GM21737 (cell line): ENCODE measurements at regions not wholly inside any gene's neighbourhood (a gene's known extent, or its start where the extent isn't known, plus 50 kb on each side); places are given as distances from the start of the nearest gene placed in this dataset.

Experiments
- ATAC-seq: cut with Tn5 transposase; IDR thresholded peaks from one replicate; pipeline ENCODE4 v1.9.1; 2021; ENCODE audit warnings: mild to moderate bottlenecking, moderate library complexity; ENCODE audit not compliant: unreplicated experiment

DNA sequence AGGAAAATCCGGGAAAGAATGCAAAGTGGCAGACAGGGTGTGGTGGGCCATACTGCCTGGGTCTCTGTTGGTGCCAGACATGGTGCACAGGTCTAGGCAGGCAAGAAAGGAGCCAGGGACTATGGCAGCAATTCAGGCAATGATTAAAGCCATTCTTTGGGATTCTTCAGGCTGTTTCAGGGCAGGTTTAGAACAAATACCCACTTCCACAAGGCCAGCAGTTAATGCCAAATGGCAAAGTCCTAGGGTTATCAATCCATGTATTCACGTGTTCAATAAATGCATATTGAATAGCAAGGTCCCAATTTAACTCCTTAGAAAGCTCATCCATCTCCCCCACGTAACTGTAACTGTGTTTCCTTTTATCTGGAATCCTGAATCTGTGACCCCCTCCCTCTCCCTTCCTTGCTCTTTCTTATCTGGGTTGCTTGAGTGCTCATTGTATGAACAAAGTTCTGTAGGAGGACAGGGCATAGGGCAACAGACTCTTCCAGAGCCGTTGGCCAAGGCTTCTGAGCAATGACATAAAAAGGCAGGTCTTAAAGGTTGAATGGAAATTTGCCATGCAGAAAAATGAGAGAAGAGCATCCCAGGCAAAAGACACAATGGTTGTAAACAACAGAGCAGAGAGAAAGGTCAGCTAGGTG is 146.8 kb upstream of the KLHL29 start:
- no peak for ATAC-seq

DNA sequence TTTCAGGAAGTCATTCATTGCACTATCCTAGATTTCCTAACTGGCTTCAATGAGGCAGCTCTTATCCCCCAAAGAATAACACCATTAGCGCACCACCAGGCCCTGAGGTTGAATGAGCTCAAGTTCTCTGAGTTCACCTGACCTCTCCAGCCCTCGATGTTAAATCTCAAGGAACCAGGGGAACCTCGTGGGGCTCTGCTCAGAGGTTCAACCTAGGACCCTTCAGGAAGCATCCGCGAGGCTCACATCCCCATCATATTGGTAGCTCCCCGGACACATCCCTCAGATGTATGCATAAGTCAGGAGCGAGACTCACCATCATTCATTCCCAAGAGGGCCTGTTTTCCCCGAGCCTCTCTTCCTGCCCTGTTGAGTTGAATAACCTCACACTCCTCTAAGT is 145.6 kb upstream of the KLHL29 start:
- ATAC-seq = no peak

DNA sequence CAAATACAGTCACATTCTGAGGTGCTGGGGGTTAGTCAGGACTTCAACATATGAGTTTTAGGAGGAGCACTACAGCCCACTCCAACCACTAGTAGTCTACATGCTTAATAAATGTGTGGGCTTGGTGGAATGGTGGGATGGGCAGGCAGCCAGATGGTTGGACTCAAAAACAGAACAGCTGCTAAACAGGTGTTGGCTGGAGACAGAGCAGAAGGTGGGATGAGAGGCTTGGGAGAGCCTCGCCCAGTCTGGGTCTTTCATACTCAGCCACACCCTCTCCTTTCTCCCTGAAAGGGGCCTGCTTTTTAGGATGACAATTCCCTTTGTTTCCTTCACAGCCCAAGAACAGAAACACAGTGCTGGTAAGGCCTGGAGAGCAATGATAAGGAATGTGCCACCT is 143.9 kb upstream of the KLHL29 start:
- ATAC-seq = no peak

GRCh38 chr2:23241611-23242245 is 143.3 kb upstream of the KLHL29 start:
- no peak for ATAC-seq

GRCh38 chr2:23243073-23243659 is 141.8 kb upstream of the KLHL29 start:
- no peak for ATAC-seq

- ATAC-seq = no peak
These were observed 140.4 kb upstream of the KLHL29 start for GRCh38 chr2:23244617-23245016.

DNA sequence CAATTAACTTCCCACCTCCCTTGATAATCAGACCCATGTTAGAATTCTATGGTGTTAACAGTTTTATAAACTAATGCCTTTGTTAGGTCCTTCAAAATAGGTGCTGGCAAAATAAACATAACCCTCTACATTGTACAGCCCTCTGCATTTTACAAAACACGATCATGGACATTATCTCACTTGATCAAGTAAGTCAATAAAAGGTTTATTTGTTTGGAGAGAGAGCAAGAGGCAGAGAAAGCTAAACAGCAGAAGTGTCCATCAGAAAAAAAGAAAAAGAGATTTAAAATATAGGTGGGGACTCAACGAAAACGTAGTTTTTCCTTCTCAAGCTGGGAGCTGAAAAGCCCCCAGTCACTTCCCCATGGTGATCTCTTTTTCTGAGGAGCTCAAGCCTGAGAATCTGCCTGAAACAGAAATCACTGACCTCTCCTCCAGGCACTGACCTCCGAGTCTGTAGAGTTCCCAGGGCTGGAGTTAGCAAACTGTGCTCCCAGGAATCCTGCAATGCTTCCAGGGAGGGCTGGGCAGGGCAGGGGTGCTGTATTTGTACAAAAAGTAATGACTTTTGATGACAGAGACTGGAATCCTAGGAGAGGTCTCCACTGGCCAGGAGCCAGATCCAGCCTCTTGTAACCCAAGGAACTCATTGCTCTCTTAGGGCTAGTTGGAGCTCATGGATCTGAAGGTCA is 137.8 kb upstream of the KLHL29 start:
- ATAC-seq = no peak

DNA sequence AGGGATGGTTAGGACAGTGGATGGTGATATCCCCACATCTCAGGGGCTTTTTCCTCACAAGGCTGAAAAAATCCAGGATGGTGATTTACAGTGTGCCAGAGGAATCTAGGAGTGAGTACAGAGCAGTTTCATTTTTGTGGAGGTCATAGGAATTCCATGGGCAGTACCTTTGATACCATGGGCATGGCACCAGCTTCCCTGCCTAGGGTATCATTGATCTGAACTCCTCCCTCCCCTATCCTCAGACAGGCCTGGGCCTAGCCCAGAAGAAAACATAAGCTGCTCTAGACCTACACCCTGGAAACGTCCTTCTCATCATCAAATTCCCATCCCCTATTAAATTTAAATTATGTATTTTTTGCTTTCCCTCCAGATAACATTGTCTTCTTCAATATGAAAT is 136.3 kb upstream of the KLHL29 start:
- ATAC-seq = no peak

GRCh38 chr2:23249348-23249747 is 135.6 kb upstream of the KLHL29 start:
- no peak for ATAC-seq

- no peak for ATAC-seq
These were observed 134.6 kb upstream of the KLHL29 start for GRCh38 chr2:23250371-23250770.

GRCh38 chr2:23256643-23257042 is 128.3 kb upstream of the KLHL29 start:
- ATAC-seq = no peak

DNA sequence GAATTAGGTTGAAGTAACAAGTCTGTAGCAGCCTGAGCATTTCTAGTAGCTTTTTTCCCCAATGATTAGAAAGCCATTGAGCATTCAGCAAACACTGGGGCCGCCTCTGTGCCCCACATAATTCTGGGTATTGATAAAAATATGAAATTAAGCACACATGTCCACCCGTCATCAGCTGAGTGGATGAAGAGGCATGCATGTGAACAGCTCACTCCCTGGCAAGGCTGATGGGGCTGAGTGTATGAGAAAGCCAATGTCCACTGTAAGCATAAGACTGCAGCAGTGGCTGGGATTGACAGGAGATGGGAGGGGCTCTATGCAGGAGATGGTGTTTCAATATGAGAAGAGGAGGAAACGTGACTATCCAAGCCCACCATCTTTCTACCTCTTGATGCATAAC is 124.4 kb upstream of the KLHL29 start:
- ATAC-seq = no peak

DNA sequence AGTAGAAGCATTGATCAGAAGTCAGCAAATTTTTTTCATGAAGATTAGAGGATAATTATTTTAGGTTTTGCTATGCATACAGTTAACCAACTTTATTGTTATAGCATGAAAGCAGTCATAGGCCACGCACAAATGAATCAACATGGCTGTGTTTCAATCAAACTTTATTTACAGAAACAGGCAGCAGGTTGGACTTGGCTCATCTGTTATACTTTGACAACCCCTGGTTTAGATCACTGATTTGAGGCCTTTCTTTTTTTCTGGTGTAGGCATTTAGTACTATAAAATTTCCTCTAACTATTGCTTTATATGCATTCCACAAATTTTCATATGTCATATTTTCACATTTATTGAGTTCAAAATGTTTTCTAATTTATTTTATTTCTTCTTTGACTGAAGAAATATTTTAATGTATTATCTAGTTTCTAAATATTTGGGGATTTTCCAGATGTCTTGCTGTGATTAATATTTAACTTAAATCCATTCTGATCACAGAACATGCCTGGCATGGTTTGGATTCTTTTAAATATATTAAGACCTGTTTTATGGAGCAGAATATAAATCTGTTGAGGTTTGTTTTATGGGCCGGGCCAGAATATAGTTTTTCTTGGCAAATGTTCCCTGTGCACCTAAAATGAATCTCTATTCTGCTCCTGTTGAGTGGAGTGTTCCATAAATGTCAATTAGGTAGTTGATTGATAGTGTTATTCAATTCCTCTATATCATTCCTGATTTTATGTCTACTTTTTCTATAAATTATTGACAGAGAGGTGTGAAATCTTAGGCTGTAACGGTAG is 116.3 kb upstream of the KLHL29 start:
- no peak for ATAC-seq

DNA sequence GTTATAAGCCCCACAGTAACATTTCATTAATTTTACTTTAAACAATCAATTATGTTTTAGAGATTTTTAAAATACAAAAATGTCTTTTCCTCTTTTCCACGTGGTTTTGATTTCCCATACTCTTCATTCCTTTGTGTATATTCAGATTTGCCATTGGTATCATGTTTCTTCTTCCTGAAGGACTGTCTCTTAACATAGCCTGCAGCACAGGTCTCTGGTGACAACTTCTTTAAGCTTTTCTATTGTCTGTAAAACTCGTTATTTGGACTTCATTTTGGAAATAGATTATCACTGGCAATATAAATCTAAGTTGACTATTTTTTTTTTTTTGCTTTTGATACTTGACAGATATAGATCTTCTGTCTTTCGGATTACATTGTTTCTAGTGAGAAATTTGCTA is 115.2 kb upstream of the KLHL29 start:
- ATAC-seq = no peak

GRCh38 chr2:23270810-23271209 is 114.2 kb upstream of the KLHL29 start:
- ATAC-seq = no peak

DNA sequence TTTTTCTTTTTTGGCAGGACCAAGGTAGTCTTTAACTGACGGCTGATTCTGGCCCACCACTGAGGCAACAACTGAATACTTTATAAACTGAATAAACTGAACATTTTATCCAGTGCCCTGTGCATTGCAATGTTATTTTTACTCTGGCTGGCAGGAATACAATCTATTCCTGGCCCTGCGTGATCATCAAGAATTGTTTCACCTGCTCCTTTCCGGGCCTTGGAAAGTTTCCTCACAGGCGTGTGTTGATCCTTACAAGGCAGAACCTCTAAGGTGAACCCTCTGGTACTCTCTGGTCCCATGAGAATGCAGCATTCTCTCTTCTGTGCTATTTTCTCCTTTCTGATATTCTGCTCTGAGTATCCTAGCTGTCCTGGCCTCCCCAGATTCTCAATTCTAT is 113.7 kb upstream of the KLHL29 start:
- no peak for ATAC-seq

GRCh38 chr2:23273786-23274185 is 111.2 kb upstream of the KLHL29 start:
- no peak for ATAC-seq

DNA sequence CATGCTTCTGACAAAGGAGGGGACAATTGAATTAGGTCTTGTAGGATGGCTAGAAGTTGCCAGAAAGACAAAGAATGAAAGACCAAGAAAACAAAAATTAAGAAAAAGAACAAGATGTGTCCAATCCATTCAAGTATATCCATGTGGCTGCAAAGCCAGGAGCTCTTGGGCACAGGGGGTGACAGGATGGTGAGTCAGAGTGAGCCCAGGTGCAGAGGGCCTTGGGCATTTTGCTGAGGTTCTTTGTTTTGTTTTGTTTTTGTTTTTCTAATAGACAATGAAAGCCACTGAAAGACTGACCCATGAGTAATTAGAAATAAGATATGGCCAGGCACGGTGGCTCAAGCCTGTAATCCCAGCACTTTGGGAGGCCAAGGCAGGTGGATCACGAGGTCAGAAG is 104.6 kb upstream of the KLHL29 start:
- no peak for ATAC-seq

DNA sequence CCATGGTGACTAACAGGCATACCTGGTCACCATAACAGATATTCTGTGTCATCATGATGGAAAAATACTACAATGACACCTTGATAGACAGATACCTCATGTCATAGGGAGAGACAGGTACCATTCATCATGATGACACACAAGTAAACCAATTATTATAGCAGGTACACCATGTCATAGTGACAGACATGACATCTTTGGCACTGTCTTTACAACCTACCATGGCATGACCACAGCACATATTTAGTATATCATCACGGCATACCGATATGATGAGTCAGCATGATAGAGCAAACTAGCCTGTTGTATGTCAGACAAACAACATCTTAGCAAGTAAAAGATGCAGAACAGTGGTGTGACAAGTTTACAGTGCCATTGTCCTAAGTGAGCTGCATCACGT is 101.3 kb upstream of the KLHL29 start:
- ATAC-seq = no peak

- ATAC-seq = no peak
These were observed 99.7 kb upstream of the KLHL29 start for GRCh38 chr2:23285091-23285800.
